NAMALWA (cell line): ENCODE measurements at regions not wholly inside any gene's neighbourhood (a gene's known extent, or its start where the extent isn't known, plus 50 kb on each side); places are given as distances from the start of the nearest gene placed in this dataset.
"Not testable (repeated sequence)": the region's sequence is repeated elsewhere in the genome, so short reads cannot be mapped to it uniquely, and the experiment has no call there.

Experiments
- DNase-seq: peaks from one replicate; pipeline ENCODE4 v3.0.0-alpha.2; 2015; ENCODE audit warnings: low spot score

- peak; percentile 89 for DNase-seq
These were observed 145.3 kb upstream of the PRSS1 start for GRCh38 chr7:142603870-142604448.

DNA sequence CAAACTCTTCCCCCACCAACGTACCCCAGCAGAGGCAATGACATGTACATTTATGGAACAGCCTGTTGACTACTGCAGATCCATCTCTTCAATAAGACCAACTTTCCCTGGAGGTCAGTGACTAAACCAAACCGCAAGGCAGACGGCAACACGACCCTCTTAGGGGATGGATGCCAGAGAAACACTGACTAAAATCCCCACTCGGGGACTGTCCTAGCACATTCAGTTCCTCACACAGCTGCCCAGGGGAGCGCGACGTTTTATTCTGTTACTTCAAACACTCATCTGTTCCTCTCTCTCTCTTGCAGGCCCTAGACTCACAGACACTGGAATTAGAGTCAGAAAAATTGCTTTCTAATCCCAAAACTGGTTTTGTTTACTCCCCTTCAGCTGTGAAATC, 146.5 kb upstream of the PRSS1 start:
- DNase-seq: peak; percentile 30

- no peak for DNase-seq
These were observed 147.1 kb upstream of the PRSS1 start for GRCh38 chr7:142602183-142602582.

DNA sequence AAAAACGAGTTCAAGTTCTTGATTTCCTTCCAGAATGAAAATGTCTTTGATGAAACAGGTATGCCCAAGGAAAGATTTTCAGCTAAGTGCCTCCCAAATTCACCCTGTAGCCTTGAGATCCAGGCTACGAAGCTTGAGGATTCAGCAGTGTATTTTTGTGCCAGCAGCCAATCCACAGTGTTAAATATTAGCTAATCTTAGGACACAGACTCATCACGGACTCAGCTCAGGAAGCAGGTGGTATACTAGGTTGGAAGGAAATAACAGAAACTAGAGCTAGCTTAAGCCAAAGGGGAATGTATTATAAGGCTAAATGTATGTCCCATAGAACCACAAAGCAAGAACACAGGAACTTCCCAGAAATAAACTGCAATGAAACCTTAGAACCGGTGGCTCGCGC, 151.0 kb upstream of the PRSS1 start:
- DNase-seq: no peak

DNA sequence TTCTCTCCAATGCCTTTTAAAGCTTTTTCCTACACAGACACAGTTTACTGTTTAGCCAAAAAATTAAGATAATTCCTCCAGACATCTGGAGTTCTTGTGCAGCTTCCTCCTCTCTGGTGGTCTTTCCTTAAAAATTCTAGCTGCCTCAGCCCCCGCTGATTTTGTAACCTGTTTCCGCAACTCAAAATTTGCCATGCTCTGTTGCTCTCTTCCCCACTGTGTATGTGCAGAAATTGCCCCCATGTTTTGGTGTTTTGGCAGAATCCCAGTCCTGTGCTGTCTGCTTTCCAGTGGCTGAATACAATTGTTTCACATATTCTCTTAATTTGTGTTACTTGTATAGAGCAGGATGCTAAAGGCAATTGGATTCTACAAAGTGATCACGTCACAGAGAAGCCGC, 151.7 kb upstream of the PRSS1 start:
- no peak for DNase-seq

DNA sequence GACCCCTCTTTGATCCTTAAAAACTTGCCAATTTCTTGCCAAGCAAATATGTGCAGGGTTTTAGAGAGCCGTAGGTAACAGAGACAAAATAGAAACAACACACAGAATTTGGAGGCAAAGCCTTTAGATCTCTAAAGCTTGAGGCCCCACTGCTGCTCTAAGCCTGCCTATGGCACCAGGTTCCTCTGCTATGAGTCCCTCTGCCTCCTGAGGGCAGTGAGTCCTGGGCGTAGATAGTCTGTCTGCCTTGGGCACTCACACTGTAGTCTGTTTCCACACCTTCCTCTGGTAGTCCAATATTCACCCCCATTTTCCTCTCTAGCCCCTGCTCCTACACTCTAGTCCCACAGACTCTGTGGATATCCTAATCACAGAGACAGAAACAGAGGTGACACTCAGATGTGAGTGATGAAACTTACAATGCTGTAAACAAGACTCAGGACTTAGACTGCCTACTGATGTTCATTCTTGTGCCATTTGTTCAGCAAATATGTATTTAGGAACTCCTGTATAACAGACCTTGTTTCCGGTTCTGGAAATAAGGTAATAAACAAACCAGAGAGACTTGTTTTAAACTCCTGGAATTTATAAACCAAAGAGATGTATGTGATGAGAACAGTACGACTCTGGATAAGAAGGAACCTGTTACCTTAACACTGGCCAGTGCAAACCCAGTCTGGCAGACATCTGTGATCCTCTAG, 153.3 kb upstream of the PRSS1 start:
- no peak for DNase-seq

DNA sequence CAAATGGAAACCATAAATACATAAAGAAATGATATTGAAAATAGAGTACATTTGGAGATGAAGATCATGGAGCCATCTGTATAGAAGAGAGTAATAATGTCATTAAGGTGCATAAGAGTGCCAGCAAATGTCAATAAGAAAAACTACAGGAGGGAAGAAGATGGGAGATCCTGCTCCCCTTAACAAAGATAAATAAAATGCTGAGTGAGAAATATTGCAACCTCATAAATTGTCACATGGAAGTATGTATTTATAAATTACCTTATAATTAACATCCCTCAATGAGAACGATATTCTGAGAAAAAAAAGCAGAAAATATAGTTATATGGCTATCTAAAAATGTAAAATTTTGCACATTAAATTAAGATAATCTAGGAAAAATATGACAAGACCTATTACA, 155.2 kb upstream of the PRSS1 start:
- DNase-seq: no peak

DNA sequence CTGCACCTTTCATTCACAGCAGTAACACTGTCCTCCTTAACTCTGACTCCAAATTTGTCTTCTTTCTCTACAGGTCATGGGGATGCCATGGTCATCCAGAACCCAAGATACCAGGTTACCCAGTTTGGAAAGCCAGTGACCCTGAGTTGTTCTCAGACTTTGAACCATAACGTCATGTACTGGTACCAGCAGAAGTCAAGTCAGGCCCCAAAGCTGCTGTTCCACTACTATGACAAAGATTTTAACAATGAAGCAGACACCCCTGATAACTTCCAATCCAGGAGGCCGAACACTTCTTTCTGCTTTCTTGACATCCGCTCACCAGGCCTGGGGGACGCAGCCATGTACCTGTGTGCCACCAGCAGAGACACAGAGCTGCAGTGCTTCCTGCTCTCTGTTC, 156.2 kb upstream of the PRSS1 start:
- no peak for DNase-seq

DNA sequence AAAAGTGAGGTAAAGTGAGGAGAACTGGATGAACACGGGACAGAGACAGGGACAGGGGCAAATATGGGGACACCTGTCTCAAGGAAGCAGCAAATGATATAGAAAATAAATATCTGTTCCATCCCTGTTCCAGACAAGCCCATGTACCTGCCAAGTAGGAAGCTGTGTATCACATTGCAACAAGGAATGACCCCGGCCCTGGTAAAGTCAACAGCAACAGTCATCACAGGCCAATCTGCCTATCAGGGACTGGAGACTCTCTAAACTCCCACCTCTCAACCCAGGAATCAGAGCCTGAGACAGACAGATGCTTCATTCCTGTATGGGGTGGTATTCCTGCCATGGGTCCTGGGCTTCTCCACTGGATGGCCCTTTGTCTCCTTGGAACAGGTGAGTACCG, 156.6 kb upstream of the PRSS1 start:
- DNase-seq: no peak

DNA sequence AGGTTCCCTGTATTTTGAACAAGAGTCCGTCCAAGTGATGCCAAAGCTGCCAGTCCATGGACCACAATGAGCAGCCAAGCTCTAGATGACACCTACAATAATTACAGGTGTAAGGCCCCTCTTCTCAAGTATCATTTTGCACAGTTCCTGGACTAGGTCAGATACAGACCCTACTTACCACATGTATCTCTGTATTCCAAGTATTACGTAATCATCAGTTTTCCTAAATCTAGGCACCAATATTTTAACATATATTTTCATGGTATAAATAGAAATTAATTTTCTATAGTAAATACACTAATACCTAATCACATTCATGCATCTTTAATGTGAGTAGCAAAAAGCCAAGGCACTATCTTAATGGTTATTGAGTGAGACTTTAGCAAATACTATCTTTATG, 157.0 kb upstream of the PRSS1 start:
- no peak for DNase-seq

DNA sequence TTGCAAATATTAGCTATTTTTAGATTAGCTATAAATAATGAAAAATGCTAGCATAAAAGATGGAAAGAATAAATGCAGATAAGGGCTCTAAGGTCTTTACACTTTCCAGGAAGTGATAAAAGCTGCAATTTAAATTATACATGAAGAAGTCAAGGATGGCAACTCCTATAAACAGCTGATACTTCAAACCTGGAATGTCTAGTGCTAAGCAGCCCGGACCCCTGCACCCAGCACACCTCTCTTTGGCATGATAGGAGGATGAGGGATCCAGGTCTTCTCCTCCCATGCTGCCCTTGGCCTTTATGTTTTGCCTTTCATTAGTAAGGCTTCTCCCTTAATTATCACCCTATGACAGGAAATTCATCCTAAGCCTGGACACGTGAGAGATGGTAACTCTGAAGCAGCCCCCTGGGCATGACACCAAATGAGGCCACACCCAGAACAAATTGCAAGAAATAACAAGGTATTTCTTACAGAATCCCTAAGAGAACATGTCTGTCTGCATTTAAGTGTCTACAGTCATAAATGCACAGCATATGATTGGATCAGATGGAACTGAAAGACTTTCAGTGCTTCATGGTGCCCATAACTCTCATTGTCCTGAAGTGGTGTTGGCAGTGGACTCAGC, 158.3 kb upstream of the PRSS1 start:
- DNase-seq: no peak

DNA sequence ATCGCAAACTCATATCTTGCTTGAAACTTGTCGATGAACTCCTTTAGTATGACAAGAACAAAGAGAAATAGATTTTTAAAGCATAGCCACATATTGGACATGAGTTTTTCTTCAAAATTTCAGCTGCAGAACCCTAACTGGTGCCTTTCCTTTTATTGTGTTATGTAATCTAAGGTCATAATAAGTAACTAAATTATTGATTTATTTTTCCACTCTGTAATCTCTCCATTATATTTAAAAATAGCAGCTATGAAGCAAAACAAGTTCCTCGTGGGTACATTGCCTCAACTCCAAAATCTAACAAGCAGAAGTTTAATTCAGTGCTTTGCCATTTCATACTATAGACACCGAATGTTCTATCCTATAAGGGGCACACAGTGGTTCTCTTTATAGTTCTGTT, 159.2 kb upstream of the PRSS1 start:
- no peak for DNase-seq

DNA sequence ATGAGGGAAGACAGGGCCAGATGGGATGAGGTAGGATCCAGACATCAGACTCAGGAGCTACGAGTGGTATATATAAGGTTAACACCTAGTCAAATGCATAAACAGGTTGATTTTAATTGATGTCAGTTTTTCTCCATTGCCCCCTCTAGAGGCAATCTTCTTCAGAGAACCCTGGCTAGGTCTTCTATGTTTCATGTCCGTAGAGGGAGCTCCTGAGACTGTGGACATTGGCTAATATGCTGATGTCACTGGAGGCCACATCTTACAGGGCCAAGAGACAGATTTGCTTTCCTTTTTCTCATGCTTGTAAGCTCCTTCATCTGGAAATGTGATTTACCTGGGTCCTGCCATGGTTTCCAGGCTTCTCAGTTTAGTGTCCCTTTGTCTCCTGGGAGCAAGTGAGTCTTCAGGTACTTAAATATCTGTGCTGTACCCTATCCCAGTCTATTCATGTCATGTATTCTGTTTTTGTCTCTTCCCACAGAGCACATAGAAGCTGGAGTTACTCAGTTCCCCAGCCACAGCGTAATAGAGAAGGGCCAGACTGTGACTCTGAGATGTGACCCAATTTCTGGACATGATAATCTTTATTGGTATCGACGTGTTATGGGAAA, 161.6 kb upstream of the PRSS1 start:
- peak; percentile 92 for DNase-seq

DNA sequence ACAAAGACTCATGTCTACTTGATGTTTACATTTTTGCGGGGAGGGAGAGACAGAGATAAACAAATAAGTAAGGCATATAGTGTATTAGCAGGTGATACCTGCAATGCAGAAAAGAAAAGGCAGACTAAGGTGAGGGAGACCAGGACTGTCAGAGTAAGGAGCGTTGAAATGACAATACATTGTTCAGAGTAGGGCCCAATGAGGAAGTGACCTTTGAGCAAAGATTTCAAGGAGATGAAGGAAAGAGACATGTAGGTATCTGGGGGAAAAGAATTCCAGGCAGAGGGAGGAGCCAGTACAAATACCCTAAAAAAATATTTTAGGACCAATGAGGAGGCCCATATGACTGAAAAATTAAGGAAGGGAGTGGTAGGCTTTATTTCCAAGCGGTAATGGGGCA, 162.7 kb upstream of the PRSS1 start:
- no peak for DNase-seq

GRCh38 chr7:142585425-142585824, 163.8 kb upstream of the PRSS1 start:
- no peak for DNase-seq

- DNase-seq: no peak
These were observed 164.5 kb upstream of the PRSS1 start for GRCh38 chr7:142584765-142585164.

- no peak for DNase-seq
These were observed 165.8 kb upstream of the PRSS1 start for GRCh38 chr7:142583446-142583845.

- no peak for DNase-seq
These were observed 166.9 kb upstream of the PRSS1 start for GRCh38 chr7:142582351-142582750.

DNA sequence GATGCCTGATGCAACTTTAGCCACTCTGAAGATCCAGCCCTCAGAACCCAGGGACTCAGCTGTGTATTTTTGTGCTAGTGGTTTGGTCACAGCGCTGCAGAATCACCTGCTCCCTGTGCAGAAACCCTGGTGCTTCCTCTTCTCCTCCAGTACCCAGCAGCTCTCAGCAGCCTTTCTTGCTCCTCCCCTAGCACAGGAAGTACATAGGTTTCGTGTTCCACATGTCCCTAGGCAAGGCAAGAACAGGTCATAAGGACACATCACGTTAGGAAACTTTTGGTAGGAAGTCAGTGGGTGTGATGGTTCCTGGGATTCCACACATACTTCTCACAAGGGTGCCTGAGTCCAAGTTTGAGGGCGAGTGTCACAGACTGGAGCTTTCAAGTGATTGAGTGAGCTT, 167.9 kb upstream of the PRSS1 start:
- DNase-seq: peak; percentile 45

- DNase-seq: no peak
These were observed 169.3 kb upstream of the PRSS1 start for GRCh38 chr7:142579946-142580345.

GRCh38 chr7:142575351-142575750, 173.9 kb upstream of the PRSS1 start:
- not testable (repeated sequence) for DNase-seq

GRCh38 chr7:142571581-142571980, 177.7 kb upstream of the PRSS1 start:
- DNase-seq: no peak

DNA sequence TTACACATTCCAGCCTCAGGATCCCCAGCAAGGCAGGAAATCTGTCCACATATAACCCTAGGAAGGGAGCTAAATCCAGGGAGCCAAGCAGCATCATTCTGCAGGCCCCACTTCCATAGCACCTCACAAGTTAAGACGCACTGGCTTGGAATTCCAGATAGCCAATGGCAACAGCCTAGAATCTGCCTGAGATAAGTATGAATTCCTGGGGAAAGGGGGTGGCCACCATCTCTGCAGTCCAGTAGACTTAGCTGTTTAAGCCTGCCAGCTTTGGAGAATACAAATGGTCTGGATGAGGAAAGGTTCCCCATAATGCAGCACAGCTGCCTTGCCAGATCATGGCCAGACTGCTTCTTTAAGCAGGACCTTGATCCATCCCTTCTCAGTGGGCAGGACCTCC, 179.4 kb upstream of the PRSS1 start:
- DNase-seq: no peak
